ENCODE measurements at regions not wholly inside any gene's neighbourhood (a gene's known extent, or its start where the extent isn't known, plus 50 kb on each side); places are given as distances from the start of the nearest gene placed in this dataset.

GRCh38 chr9:95642189-95642588 is 125.4 kb upstream of the PTCH1 start:
- DNase-seq: no peak

More at GRCh38 chr9:95642189-95642588, 125.4 kb upstream of the PTCH1 start:
- H3K4me2 ChIP-seq (ENCODE audit: low read depth, low read length): no peak overlapping the region
- H3K36me3 ChIP-seq (ENCODE audit: control insufficient read depth, insufficient read depth, low read length): no peaks in the 10 kb centered on the region
- no peaks in the 10 kb centered on the region; the same call in 1 of the 2 replicates for H3K27me3 ChIP-seq (ENCODE audit: control insufficient read depth, insufficient read depth, low read length)
- no peaks in the 10 kb centered on the region for H4K20me1 ChIP-seq (ENCODE audit: insufficient read depth, low read length)
- no peak overlapping the region for H2BK15ac ChIP-seq (ENCODE audit: low read depth, low read length)
- BruUV-seq (replicated peaks): no TSS peak
- H4K5ac ChIP-seq (ENCODE audit: low read depth, low read length): no peak overlapping the region
- no peak overlapping the region for H3K27ac ChIP-seq (ENCODE audit: insufficient read depth, low read length)
- no peak overlapping the region for H3K14ac ChIP-seq (replicated peaks; ENCODE audit: low read depth, low read length)
- no peaks in the 10 kb centered on the region for H3K79me1 ChIP-seq (ENCODE audit: low read depth in 1 of 2, low read length in 2 of 2)
- H2BK5ac ChIP-seq (ENCODE audit: low read depth, low read length, poor library complexity, severe bottlenecking): no peak overlapping the region
- ChIA-PET POLR2A (ENCODE audit: unreplicated experiment) (no interaction called here), CTCF (no interaction called here)
- H3K4me1 ChIP-seq (ENCODE audit: control insufficient read depth, insufficient read depth, low read length): no peaks in the 10 kb centered on the region
- H3K9me1 ChIP-seq (ENCODE audit: insufficient read depth, low read length): no peaks in the 10 kb centered on the region
- no peak overlapping the region for H3K56ac ChIP-seq (ENCODE audit: extremely low read depth, insufficient read depth, low read length)
- no peak overlapping the region for H2AFZ ChIP-seq (replicated peaks; ENCODE audit: low read length, poor library complexity)
- ATAC-seq (ENCODE audit: low read depth): no peak
- H3K9ac ChIP-seq (ENCODE audit: low read depth, low read length): no peak overlapping the region
- in situ Hi-C loops (cut with MboI; ENCODE audit: low sequenced_read_pairs) (no loop called here), intact Hi-C loops (cut with micrococcal nuclease) (no loop called here), dilution Hi-C loops (cut with HindIII; ENCODE audit: low sequenced_read_pairs, unreplicated experiment) (no loop called here)
- H2BK20ac ChIP-seq (ENCODE audit: low read depth, low read length): no peak overlapping the region
- H4K8ac ChIP-seq (ENCODE audit: low read depth in 2 of 2, low read length in 2 of 2): no peak overlapping the region
- H4K91ac ChIP-seq (ENCODE audit: insufficient read depth, low read depth, low read length): no peak overlapping the region
- H3K9me3 ChIP-seq (ENCODE audit: control insufficient read depth, insufficient read depth, low read length): peaks cover 2% of the 10 kb centered on the region; the same call in 1 of the 2 replicates
- no peak overlapping the region for H2AK9ac ChIP-seq (replicated peaks; ENCODE audit: low read depth, low read length, poor library complexity)
- H2AK5ac ChIP-seq (ENCODE audit: low read depth, low read length): no peak overlapping the region
- H3K4me3 ChIP-seq (ENCODE audit: insufficient read depth, low read depth, low read length): no peak overlapping the region
- H2BK120ac ChIP-seq (ENCODE audit: low read depth, low read length): no peak overlapping the region
- H3K23ac ChIP-seq (ENCODE audit: low read depth, low read length): no peak overlapping the region
- H3K18ac ChIP-seq (ENCODE audit: low read depth, low read length): no peak overlapping the region
- no peak for TF ChIP-seq MXI1 (IDR thresholded peaks at IDR 0.05; ENCODE audit: borderline replicate concordance, low read depth, low read length)
- TF ChIP-seq CTCF (conservative IDR thresholded peaks at IDR 0.05; ENCODE audit: low read depth, low read length): no peak
- TF ChIP-seq BHLHE40 (IDR thresholded peaks at IDR 0.05; ENCODE audit: low read depth, low read length): no peak
- no peak for TF ChIP-seq RAD21 (IDR thresholded peaks at IDR 0.05; ENCODE audit: low read length)
- no peak for TF ChIP-seq RFX5 (IDR thresholded peaks at IDR 0.05; ENCODE audit: low read depth, low read length)
- no peak overlapping the region for H3K4ac ChIP-seq (ENCODE audit: low read depth, low read length)
